ENCODE measurements at regions not wholly inside any gene's neighbourhood (a gene's known extent, or its start where the extent isn't known, plus 50 kb on each side); places are given as distances from the start of the nearest gene placed in this dataset.

DNA sequence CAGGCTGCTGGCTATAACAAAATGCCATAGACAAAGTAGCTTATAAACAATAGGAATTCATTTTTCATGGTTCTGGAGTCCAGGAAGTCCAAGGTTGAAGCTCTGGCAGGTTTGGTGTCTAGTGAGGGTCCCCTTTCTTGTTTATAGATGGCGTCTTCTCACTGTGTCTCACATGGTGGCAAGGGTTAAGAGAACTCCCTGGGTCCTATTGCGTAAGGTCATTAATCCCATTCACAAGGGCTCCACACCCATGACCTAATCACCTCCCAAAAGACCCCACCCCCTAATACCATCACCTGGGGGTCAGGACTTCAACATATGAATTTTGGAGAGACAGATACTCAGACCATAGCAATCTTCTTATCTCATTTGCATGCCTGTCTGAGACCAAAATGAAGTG is 108.9 kb upstream of the USP25 start:
- no peaks in the 10 kb centered on the region for H3K9me3 Mint-ChIP-seq (ENCODE audit: low read depth, unreplicated experiment)
- TF ChIP-seq, protein P1, sequence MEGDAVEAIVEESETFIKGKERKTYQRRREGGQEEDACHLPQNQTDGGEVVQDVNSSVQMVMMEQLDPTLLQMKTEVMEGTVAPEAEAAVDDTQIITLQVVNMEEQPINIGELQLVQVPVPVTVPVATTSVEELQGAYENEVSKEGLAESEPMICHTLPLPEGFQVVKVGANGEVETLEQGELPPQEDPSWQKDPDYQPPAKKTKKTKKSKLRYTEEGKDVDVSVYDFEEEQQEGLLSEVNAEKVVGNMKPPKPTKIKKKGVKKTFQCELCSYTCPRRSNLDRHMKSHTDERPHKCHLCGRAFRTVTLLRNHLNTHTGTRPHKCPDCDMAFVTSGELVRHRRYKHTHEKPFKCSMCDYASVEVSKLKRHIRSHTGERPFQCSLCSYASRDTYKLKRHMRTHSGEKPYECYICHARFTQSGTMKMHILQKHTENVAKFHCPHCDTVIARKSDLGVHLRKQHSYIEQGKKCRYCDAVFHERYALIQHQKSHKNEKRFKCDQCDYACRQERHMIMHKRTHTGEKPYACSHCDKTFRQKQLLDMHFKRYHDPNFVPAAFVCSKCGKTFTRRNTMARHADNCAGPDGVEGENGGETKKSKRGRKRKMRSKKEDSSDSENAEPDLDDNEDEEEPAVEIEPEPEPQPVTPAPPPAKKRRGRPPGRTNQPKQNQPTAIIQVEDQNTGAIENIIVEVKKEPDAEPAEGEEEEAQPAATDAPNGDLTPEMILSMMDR (IDR thresholded peaks at IDR 0.05; ENCODE audit: unreplicated experiment) = no peak
- no peaks in the 10 kb centered on the region for H3K36me3 Mint-ChIP-seq (ENCODE audit: insufficient read depth, unreplicated experiment)
- no TSS peak for BruUV-seq (replicated peaks)
- no peaks in the 10 kb centered on the region for H3K27me3 Mint-ChIP-seq (ENCODE audit: unreplicated experiment)
- H3K4me1 Mint-ChIP-seq (ENCODE audit: low read depth, unreplicated experiment) = peaks cover 5% of the 10 kb centered on the region
- H3K27ac Mint-ChIP-seq (ENCODE audit: unreplicated experiment) = no peak overlapping the region
- CTCF ChIA-PET = no interaction called here
- H3K4me3 Mint-ChIP-seq (ENCODE audit: low read depth, unreplicated experiment) = no peak overlapping the region
- no peak for DNase-seq
- intact Hi-C loops (cut with micrococcal nuclease; ENCODE audit: unreplicated experiment) = no loop called here

DNA sequence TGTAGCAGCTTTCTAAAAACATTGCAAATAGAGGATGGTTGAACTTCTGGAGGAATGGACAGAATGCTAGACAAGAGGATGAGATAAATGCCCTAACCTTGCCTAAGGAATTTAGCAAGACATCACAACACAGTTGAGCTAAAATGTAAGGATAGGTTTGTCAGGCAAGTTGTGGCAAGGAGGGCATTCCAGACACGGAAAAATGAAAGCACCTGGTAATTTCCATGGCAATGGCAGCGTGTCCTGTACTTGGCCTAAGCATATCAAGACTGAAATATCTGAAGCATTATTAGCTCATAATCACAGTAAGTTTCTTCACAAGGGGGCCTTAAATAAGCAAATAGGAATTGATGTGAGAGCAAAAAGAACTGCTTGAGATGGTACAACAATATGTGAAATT is 105.1 kb upstream of the USP25 start:
- no peaks in the 10 kb centered on the region for H3K27me3 Mint-ChIP-seq (ENCODE audit: unreplicated experiment)
- no TSS peak for BruUV-seq (replicated peaks)

DNA sequence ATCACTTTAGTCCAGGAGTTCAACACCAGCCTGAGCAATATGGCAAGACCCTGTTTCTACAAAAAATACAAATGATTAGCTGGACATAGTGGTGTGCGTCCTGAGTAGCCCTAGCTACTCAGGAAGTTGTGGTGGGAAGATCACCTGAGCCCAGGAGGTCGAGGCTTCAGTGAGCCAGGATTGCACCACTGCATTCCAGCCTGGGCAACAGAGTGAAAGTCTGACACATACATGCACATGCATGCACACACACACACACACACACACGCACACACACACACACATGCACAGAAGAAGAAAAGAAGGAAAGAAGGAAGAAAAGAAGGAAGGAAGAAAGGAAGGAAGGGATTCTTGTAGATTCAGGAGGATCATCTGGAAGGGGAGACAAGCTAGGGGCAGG is 104.4 kb upstream of the USP25 start:
- H3K36me3 Mint-ChIP-seq (ENCODE audit: insufficient read depth, unreplicated experiment) = no peaks in the 10 kb centered on the region
- H3K4me1 Mint-ChIP-seq (ENCODE audit: low read depth, unreplicated experiment) = peaks cover 5% of the 10 kb centered on the region

More for the DNA sequence above, 105.1 kb upstream of the USP25 start:
- Mint-ChIP-seq H3K27ac (ENCODE audit: unreplicated experiment) (no peak overlapping the region), H3K4me1 (ENCODE audit: low read depth, unreplicated experiment) (peaks cover 5% of the 10 kb centered on the region), H3K4me3 (ENCODE audit: low read depth, unreplicated experiment) (no peak overlapping the region), H3K9me3 (ENCODE audit: low read depth, unreplicated experiment) (no peaks in the 10 kb centered on the region), H3K36me3 (ENCODE audit: insufficient read depth, unreplicated experiment) (no peaks in the 10 kb centered on the region)
- DNase-seq = no peak
- CTCF ChIA-PET = interaction anchor here (1.0 kb wide), 1 partner anchor 483 kb away, joined by 3 read pairs; no protein-coding TSS in a partner anchor
- TF ChIP-seq, protein P1 (IDR thresholded peaks at IDR 0.05; ENCODE audit: unreplicated experiment) = no peak
- intact Hi-C loops (cut with micrococcal nuclease; ENCODE audit: unreplicated experiment) = no loop called here

DNA sequence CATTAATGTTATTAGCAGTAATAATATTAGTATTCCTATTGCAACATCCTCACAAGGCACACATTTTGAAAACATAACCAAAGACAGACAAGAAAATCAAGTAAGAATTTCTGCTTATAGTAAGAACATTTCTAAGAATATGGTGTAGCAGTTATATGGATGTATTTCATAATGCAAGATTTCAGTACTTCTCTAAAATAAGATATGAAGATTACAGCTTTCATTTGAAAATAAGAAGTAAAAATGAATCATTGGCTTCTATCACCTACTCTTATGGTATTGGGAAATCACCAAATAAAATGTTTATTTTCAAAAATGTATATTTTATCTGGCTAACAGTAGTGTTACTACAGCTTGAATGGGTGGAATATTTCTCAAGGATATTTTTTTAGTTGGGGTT is 103.8 kb upstream of the USP25 start:
- TF ChIP-seq, protein P1 (IDR thresholded peaks at IDR 0.05; ENCODE audit: unreplicated experiment) = no peak
- Mint-ChIP-seq H3K27me3 (ENCODE audit: unreplicated experiment) (no peaks in the 10 kb centered on the region), H3K9me3 (ENCODE audit: low read depth, unreplicated experiment) (no peaks in the 10 kb centered on the region), H3K4me3 (ENCODE audit: low read depth, unreplicated experiment) (no peak overlapping the region), H3K4me1 (ENCODE audit: low read depth, unreplicated experiment) (peaks cover 5% of the 10 kb centered on the region), H3K36me3 (ENCODE audit: insufficient read depth, unreplicated experiment) (no peaks in the 10 kb centered on the region), H3K27ac (ENCODE audit: unreplicated experiment) (no peak overlapping the region)
- no TSS peak for BruUV-seq (replicated peaks)
- intact Hi-C loops (cut with micrococcal nuclease; ENCODE audit: unreplicated experiment) = no loop called here
- CTCF ChIA-PET = no interaction called here
- DNase-seq = no peak

More for the DNA sequence above, 104.4 kb upstream of the USP25 start:
- Mint-ChIP-seq H3K4me3 (ENCODE audit: low read depth, unreplicated experiment) (no peak overlapping the region), H3K27ac (ENCODE audit: unreplicated experiment) (no peak overlapping the region), H3K27me3 (ENCODE audit: unreplicated experiment) (no peaks in the 10 kb centered on the region), H3K9me3 (ENCODE audit: low read depth, unreplicated experiment) (no peaks in the 10 kb centered on the region)
- CTCF ChIA-PET = no interaction called here
- TF ChIP-seq, protein P1 (IDR thresholded peaks at IDR 0.05; ENCODE audit: unreplicated experiment) = no peak
- no TSS peak for BruUV-seq (replicated peaks)
- intact Hi-C loops (cut with micrococcal nuclease; ENCODE audit: unreplicated experiment) = no loop called here
- DNase-seq = no peak

Measured in Calu3 (cell line).